ENCODE measurements at regions not wholly inside any gene's neighbourhood (a gene's known extent, or its start where the extent isn't known, plus 50 kb on each side); places are given as distances from the start of the nearest gene placed in this dataset.
"Not testable (repeated sequence)": the region's sequence is repeated elsewhere in the genome, so short reads cannot be mapped to it uniquely, and the experiment has no call there.

DNA sequence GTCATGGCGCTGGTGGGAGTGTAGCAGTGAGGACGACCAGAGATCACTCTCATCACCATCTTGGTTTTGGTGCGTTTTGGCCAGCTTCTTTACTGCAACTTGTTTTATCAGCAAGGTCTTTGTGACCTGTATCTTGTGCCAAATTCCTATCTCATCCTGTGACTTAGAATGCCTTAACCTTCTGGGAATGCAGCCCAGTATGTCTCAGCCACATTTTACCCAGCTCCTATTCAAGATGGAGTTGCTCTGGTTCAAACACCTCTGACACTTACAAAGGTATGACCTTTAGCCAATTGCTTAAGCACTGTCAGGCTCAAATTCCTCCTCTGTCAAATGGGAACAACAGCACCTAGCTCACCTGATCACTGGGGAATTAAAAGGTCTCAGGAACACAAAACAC lies 235.1 kb upstream of the ID2 start:
- TF ChIP-seq CTCF (IDR thresholded peaks at IDR 0.05; ENCODE audit: poor library complexity, severe bottlenecking); RAD21 (conservative IDR thresholded peaks at IDR 0.05); EZH2 (IDR thresholded peaks at IDR 0.05; ENCODE audit: borderline replicate concordance, insufficient read depth, low read length, poor library complexity, severe bottlenecking); REST (IDR thresholded peaks at IDR 0.05; ENCODE audit: borderline replicate concordance): not testable (repeated sequence)

Data from neural cell (in vitro differentiated cells).